D721Med (cell line): ENCODE measurements at regions not wholly inside any gene's neighbourhood (a gene's known extent, or its start where the extent isn't known, plus 50 kb on each side); places are given as distances from the start of the nearest gene placed in this dataset.

Source experiments
- DNase-seq: peaks from one replicate; pipeline ENCODE4 v3.0.0; 2011; ENCODE audit warnings: low spot score; ENCODE audit not compliant: insufficient read length
- FAIRE-seq: peaks from 2 replicates; lab custom pipeline; 2011; peaks lifted over from hg19 to GRCh38; lab: Jason Lieb, UNC
- TF ChIP-seq, protein P1 (sequence below): IDR thresholded peaks from 2 replicates; pipeline ENCODE4 v1.5.1; 2012; ENCODE audit warnings: mild to moderate bottlenecking, control low read depth; ENCODE audit not compliant: insufficient read depth; ENCODE audit errors: missing control alignments

DNA sequence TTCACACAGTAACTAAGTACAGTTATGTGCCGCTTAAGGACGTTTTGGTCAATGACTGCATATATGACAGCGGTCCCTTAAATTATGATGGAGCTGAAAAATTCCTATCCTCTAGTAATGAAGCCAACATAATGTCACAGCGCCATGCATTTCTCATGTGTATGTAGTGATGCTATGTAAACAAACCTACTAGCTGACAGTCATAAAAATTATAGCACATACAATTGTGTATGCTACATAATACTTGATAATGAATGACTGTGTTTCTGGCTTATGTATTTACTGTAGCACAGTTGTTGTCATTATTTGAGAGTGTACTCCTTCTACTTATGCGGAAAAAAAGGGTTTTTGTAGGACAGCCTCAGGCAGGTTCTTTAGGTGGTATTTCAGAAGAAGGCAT lies 99.7 kb downstream of the DACT1 start:
- TF ChIP-seq, protein P1, sequence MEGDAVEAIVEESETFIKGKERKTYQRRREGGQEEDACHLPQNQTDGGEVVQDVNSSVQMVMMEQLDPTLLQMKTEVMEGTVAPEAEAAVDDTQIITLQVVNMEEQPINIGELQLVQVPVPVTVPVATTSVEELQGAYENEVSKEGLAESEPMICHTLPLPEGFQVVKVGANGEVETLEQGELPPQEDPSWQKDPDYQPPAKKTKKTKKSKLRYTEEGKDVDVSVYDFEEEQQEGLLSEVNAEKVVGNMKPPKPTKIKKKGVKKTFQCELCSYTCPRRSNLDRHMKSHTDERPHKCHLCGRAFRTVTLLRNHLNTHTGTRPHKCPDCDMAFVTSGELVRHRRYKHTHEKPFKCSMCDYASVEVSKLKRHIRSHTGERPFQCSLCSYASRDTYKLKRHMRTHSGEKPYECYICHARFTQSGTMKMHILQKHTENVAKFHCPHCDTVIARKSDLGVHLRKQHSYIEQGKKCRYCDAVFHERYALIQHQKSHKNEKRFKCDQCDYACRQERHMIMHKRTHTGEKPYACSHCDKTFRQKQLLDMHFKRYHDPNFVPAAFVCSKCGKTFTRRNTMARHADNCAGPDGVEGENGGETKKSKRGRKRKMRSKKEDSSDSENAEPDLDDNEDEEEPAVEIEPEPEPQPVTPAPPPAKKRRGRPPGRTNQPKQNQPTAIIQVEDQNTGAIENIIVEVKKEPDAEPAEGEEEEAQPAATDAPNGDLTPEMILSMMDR, result no peak
- DNase-seq (no peak), FAIRE-seq (no peak)

DNA sequence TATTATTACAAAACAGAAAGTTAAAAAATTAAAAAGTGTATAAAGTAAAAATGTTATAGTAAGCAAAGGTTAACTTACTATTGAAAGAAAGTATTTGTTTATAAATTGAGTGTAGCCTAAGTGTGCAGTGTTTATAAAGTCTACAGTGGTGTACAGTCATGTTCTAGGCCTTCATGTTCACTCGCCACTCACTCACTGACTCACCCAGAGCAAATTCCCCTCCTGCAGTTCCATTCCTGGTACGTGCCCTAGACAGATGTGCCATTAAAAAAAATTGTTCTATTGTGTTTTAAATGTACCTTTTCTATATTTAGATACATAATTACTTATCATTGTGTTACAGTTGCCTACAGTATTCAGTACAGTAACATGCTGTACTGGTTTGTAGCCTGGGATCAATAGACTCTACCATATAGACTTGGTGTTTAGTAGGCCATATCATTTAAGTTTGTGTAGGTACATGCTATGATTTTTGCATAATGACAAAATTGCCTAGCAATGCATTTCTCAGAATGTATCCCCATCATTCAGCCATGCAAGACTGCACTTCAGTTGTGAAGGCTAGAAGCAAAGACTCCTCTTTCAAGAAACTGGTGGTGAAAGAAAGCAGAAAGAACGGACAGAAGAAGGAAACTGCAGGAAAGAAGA lies 100.6 kb downstream of the DACT1 start:
- FAIRE-seq (no peak), DNase-seq (no peak)
- TF ChIP-seq, protein P1, result no peak

DNA sequence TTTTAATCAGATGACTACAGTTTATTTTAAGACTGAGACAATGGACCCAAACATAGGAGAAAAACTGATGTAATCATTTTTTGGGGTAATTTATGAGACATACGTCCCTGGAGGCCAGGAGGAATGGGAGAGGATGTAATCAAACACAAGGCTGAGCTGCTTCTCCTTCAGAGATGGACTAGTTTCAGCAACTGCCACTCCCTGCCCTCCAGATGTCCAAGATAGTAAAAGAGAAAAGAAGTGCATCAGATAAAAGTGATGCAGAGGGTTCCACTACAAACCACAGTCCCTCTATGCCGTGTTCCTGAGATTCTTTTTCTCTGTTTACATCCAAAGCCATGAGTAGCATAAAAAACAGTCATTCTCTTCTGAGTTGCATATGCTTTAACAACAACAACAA lies 101.1 kb downstream of the DACT1 start:
- TF ChIP-seq, protein P1, result no peak
- DNase-seq (no peak), FAIRE-seq (no peak)

DNA sequence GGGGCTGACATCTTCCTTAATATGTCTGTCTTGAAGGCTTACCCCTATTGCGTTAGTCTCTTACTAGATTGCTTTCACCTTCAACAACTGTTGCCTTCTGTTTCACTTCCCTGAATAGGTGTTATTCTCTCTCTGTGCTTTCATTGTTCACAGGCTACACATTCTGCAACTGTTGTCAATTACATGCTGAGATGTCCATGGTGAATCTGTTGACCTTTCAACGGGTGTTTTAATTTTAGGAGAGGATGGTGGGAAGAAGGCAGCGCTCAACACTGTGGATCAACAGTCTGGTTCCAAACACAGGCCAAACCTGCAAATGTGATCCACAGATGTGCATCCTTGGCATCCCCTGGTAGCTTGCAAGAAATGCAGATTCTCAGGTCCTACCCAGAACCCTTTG lies 101.9 kb downstream of the DACT1 start:
- DNase-seq, result no peak
- TF ChIP-seq, protein P1, result no peak
- FAIRE-seq, result no peak

DNA sequence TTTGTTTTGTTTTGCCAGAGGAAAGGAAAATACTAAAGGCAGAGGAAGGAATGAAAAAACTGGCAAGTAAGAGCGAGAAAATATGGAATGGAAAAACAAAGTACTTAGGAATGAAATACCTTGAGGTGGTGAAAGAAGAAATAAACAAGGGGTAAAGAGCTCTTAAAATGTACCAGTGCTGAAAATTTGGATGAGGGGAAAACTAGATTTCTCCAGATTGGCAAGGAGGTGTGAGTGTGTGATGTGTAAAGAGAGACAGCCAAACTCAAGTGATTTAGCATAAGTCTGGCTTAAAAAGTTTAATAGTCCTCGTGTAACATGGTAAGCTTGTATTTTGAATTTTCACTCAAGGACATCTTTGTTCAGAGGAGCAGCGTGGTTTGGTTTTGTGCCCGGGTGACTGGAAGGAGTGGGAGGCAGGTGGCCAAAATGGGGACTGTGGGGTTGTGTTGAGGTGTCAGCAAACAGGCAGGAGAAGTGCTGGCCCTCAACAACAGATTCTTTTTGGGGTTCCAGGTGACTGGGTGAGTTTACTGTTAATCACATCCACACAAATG lies 102.7 kb downstream of the DACT1 start:
- DNase-seq (no peak), FAIRE-seq (no peak)

DNA sequence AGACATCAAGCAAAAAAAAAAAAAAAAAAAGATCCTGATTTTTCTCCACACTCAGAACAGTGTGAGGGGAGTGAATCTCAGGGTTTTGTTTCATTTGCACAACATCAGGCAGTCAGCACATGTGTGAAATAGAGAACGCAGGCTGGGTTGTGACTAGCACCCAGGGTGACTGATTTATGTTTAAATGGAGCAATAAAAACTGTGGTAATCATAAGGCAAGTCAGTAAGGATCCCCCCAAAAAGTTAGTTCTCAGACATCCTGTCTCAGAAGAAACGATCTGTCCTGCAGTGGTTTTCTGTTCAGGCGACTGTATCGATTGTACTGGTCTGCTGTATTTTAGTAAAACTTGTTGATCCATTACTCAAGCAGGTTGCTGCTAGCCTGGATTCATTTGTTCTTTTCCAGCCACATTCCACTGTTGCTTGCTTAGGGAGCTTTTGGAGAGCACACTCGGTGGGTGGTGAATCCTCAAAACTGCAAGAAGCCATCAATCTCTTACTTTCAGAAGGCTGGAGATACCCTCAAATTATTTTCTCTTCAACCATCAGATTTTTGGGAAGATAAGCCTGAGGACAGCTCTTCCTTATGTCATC lies 107.1 kb downstream of the DACT1 start:
- no peak for FAIRE-seq
- no peak for DNase-seq
- TF ChIP-seq, protein P1, result no peak

More for the DNA sequence above, 102.7 kb downstream of the DACT1 start:
- TF ChIP-seq, protein P1, result no peak

DNA sequence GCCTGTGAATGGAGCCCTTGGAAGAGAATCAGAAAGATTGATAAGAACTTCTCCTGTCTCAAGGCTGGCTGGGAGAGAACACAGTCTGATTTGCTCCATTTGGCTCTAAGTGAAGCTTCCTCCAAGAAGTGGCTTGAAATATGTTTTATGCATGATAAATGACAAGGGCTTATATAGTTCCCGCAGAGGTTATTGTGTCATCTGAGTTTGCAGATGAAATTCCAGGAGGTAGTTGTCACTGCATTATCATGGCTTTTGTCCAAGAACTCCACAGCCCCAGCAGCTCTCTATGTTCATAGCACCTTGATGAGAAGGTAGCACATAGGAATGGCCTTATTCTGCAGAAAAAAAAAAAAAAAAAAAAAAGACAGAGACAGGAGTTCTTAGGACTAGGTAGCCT lies 108.5 kb downstream of the DACT1 start:
- DNase-seq (no peak), FAIRE-seq (no peak)
- TF ChIP-seq, protein P1, result no peak
